ENCODE measurements at regions not wholly inside any gene's neighbourhood (a gene's known extent, or its start where the extent isn't known, plus 50 kb on each side); places are given as distances from the start of the nearest gene placed in this dataset.
"Not testable (repeated sequence)": the region's sequence is repeated elsewhere in the genome, so short reads cannot be mapped to it uniquely, and the experiment has no call there.

GRCh38 chr6:94163877-94164276 is 744.5 kb upstream of the EPHA7 start:
- intact Hi-C loops (cut with DNase I; ENCODE audit: low total_unique reads) = no loop called here
- TF ChIP-seq EP300 (IDR thresholded peaks at IDR 0.05) = no peak
- TF ChIP-seq POLR2AphosphoS5 (IDR thresholded peaks at IDR 0.05) = no peak
- no peak for TF ChIP-seq POLR2A (IDR thresholded peaks at IDR 0.05)
- TF ChIP-seq CTCF (IDR thresholded peaks at IDR 0.05) = no peak
- Histone ChIP-seq H3K27ac (no peak overlapping the region), H3K9me3 (no peaks in the 10 kb centered on the region), H3K36me3 (no peaks in the 10 kb centered on the region), H3K4me1 (no peaks in the 10 kb centered on the region), H3K27me3 (no peaks in the 10 kb centered on the region), H3K4me3 (no peak overlapping the region)
- 90 to 98% (median 94%) methylated on average over 1 of the region's 1 CpG for WGBS, 5 donors
- DNase-seq = no peak

DNA sequence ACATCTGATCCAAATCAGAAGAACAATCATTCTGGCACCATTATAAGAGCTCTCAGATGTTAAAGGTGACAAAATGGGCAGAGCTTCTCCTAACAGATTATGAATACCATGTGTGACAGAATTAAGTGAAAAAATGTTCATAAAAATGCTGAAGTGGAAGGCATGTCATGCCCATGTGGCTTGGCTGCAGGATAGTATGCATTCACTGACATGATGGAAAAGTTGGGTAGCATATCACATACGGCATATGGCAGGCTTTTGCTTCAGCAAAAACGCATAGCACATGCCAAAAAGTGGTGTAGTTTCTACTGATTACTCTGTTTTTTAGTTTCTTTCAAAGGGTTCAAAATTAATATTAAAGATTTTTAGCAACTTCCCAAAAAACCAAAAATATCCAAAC is 731.5 kb upstream of the EPHA7 start:
- Histone ChIP-seq H3K27me3 (no peaks in the 10 kb centered on the region), H3K36me3 (no peaks in the 10 kb centered on the region), H3K27ac (no peak overlapping the region), H3K9me3 (no peaks in the 10 kb centered on the region), H3K4me1 (no peaks in the 10 kb centered on the region), H3K4me3 (no peak overlapping the region)
- DNase-seq = no peak
- intact Hi-C loops (cut with DNase I; ENCODE audit: low total_unique reads) = no loop called here
- WGBS, 5 donors = 57 to 96% (median 94%) methylated on average over 2 of the region's 2 CpGs
- no peak for TF ChIP-seq EP300 (IDR thresholded peaks at IDR 0.05)
- TF ChIP-seq CTCF (IDR thresholded peaks at IDR 0.05) = no peak
- no peak for TF ChIP-seq POLR2A (IDR thresholded peaks at IDR 0.05)
- TF ChIP-seq POLR2AphosphoS5 (IDR thresholded peaks at IDR 0.05) = no peak

GRCh38 chr6:94144807-94145206 is 725.4 kb upstream of the EPHA7 start:
- no peak for DNase-seq
- H3K4me3 ChIP-seq = no peak overlapping the region
- no peaks in the 10 kb centered on the region for H3K4me1 ChIP-seq
- H3K36me3 ChIP-seq = no peaks in the 10 kb centered on the region
- no peaks in the 10 kb centered on the region for H3K27me3 ChIP-seq
- no peak for TF ChIP-seq POLR2A (IDR thresholded peaks at IDR 0.05)
- no peak for TF ChIP-seq EP300 (IDR thresholded peaks at IDR 0.05)
- H3K9me3 ChIP-seq = no peaks in the 10 kb centered on the region
- intact Hi-C loops (cut with DNase I; ENCODE audit: low total_unique reads) = no loop called here
- H3K27ac ChIP-seq = no peak overlapping the region

- intact Hi-C loops (cut with DNase I; ENCODE audit: low total_unique reads) = not testable (repeated sequence)
These were observed 717.8 kb upstream of the EPHA7 start for GRCh38 chr6:94137178-94137577.

GRCh38 chr6:94133106-94133505 is 713.7 kb upstream of the EPHA7 start:
- Histone ChIP-seq H3K4me3 (no peak overlapping the region), H3K4me1 (peaks cover 0 to 12% (median 4%) of the 10 kb centered on the region in 4 donors), H3K27me3 (no peaks in the 10 kb centered on the region), H3K27ac (no peak overlapping the region), H3K36me3 (no peaks in the 10 kb centered on the region), H3K9me3 (no peaks in the 10 kb centered on the region)
- DNase-seq = no peak
- TF ChIP-seq CTCF (IDR thresholded peaks at IDR 0.05) (no peak), EP300 (IDR thresholded peaks at IDR 0.05) (no peak), POLR2AphosphoS5 (IDR thresholded peaks at IDR 0.05) (no peak), POLR2A (IDR thresholded peaks at IDR 0.05) (no peak)
- 46 to 76% (median 59%) methylated on average over 2 of the region's 2 CpGs for WGBS, 5 donors
- intact Hi-C loops (cut with DNase I; ENCODE audit: low total_unique reads) = no loop called here

More at GRCh38 chr6:94137178-94137577, 717.8 kb upstream of the EPHA7 start:
- not testable (repeated sequence) for H3K9me3 ChIP-seq, H3K27me3 ChIP-seq, DNase-seq, H3K36me3 ChIP-seq, H3K27ac ChIP-seq, H3K4me1 ChIP-seq, H3K4me3 ChIP-seq
- WGBS, 5 donors = 86 to 94% (median 93%) methylated on average over 11 of the region's 11 CpGs
